Activated CD4-positive, CD25-positive, alpha-beta regulatory T cell treated with anti-CD3 and anti-CD28 coated beads, Interleukin-2, amount 50 U/mL, for 16 hours (primary cell): ENCODE measurements at regions not wholly inside any gene's neighbourhood (a gene's known extent, or its start where the extent isn't known, plus 50 kb on each side); places are given as distances from the start of the nearest gene placed in this dataset.

Source experiments
- DNase-seq: peaks from one replicate; pipeline ENCODE4 v3.0.0-alpha.2; 2020; ENCODE audit warnings: low read depth, low spot score

DNA sequence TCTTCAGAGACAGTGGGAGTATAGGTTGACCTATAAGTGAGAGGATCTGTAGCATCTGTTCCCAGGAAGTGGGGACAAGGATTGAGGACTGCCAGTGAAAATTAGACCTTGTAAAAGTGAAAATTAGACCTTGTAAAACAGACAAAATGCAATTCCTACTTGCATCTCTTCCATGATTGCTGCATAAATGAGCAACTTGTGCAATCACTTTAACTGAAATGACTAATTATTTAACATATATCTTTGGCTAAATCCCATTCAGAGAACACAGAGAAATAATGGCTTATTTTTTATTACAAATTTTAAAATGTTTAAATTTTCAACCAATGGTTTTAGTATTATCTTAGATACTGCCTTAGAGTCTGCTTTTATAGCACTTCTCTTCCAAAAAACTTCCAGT is 67.2 kb upstream of the NABP1 start:
- no peak for DNase-seq

DNA sequence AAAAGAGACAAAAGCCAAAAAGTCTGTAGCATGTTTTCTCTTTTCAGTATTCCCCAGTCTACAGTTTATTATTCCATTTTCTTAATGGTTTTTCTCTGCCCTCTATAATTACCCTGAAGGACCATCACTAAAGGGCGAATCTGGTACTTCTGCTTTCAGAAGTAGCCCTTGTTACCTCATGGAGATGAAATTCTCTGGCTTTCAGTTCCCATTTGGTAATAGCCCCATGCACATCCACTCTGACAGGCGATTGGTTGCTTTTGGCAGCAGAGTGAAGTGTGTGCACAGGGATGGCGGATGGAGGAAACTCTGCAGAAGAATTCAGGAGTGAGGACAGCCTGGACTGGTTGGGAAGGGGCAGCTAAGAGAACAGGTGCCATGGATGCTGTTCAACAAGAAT is 66.3 kb upstream of the NABP1 start:
- no peak for DNase-seq

DNA sequence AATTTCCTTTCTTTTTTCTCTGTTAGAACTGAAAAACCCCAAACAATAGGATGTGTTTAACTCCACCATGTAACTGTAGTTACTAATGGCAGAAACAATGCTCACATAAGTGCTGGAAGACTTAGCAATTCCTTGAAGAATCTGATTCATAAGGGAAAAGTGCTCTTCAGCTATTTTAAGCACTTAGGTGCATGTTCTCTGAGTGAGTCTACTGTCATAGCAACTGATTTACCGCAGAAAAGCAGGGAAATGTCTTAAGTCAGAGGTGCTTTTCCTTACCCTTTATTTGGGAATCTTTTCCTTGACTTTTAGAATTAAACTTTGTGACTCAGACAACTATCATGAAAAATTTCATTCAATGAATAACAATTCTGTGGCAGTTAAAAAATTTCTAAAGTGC is 65.4 kb upstream of the NABP1 start:
- DNase-seq, result no peak

DNA sequence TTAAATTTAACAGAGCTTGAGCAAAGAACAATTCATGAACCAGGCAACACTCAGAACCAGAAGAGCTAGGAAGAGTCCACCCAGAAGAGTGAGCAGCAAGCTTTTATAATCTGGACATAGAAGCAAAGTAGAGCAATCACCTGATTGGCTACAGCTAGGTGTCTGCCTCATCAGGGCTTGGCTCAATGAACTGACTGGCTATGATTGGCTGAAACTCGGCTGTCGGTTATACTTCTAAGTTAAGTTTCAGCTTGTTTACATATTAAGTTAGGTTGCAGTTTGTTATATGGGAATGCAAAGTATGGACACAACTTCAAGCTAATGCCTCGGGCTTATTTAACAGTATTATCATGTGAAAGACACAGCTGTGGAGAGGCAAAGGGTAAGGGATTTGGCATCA is 63.2 kb upstream of the NABP1 start:
- no peak for DNase-seq

DNA sequence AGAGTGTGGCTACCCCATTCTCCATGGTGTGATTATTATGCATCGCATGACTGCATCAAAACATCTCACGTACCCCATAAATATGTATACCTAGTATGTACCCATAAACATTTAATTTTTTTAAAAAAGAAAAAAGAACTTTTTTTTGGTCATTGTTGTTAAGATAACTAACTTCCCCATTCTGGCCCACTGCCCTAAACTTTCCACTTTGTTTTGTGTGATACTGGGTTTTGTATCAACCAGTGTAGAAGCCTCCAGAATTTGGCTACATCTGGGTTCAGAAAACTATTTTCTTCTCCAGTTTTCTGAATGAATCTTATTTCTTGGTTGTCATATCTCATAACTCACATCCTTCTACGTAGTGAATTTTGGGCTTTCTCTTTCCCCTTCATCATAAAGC is 62.3 kb upstream of the NABP1 start:
- DNase-seq, result no peak

DNA sequence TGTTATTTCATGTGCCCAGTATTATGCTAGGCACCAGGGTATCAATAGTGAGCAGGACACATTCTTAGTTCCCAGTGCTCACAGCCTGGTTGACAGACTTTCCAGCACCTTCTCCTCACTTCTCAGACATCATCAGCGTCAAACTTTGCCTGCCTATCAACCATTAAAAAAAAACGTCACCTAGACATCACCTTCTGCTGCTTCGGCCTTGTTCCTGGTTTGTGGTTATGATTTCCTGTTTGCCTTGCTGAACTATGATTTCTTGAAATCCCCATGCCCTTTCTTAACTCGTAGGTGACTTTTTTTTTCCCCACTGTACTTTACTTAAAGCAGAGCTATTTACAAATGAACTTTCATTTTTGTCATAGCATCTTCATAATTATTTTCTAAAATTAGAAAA is 60.4 kb upstream of the NABP1 start:
- DNase-seq, result no peak

DNA sequence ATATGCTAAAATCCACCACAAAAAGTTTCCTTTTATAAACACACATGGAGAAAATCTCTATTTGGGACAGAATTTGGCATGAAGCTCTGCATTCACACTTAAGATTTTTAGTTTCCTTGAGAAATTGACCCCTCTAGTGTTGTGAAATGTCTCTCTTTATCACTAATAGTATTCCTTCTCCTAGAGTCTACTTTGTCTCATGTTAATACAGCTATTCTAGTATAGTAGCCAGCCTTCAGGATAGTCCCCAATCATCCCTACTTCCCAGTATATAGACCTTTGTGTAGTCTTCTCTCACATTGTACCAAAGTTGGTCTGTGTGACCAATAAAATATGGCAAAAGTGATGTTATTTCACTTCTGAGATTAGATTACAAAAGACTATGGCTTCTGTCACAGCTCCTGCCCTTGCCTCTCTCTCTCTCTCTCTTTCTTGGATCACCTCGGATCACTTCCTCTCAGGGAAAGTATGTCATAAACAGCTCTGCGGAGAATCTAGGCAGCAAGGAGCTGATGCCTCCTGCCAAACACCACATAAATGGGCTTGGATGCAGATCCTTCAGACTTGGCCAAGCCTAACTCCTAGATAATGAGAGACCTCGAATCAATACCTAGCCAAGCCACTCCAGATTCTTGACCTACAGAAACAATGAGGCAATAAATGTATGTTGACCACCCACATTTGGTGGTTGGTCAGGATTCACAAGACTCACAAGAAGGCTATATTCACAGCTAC is 59.7 kb upstream of the NABP1 start:
- no peak for DNase-seq

DNA sequence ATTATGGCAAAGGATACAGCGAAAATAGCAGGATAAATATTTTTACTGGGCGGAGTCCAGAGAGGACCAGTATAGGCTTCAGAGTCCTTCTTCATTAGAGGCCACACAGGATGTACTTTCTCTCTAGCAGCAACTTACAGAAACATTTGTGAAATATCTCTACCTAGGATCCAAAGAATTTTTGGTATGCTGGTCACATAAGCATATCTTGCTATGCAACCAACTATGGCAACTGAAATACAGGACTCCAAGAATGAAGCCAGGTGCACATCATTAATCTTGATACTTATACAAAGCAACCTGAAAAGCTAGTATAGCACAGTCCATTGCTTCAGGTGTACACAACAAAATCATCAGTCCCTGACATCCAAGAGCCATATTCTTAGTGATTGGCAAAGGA is 59.1 kb upstream of the NABP1 start:
- no peak for DNase-seq

DNA sequence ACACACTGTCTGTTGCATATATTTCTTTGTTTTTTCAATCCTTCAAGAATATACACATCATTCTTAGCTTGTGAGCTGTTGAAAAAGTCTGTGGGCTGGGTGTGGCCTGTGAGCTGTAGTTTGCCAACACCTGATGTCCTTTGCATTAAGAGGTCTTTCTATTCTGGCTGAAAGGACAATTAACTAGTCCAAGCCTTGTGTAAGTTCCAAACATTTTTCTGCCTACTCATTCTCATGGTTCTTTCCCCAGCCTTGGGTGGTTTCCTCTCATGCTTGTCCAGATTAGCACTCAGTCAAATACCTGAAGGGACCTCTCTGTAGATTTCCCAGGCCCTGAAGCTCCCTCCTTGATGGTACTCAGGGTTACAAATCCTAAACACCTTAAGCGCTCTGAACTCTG is 57.8 kb upstream of the NABP1 start:
- no peak for DNase-seq

DNA sequence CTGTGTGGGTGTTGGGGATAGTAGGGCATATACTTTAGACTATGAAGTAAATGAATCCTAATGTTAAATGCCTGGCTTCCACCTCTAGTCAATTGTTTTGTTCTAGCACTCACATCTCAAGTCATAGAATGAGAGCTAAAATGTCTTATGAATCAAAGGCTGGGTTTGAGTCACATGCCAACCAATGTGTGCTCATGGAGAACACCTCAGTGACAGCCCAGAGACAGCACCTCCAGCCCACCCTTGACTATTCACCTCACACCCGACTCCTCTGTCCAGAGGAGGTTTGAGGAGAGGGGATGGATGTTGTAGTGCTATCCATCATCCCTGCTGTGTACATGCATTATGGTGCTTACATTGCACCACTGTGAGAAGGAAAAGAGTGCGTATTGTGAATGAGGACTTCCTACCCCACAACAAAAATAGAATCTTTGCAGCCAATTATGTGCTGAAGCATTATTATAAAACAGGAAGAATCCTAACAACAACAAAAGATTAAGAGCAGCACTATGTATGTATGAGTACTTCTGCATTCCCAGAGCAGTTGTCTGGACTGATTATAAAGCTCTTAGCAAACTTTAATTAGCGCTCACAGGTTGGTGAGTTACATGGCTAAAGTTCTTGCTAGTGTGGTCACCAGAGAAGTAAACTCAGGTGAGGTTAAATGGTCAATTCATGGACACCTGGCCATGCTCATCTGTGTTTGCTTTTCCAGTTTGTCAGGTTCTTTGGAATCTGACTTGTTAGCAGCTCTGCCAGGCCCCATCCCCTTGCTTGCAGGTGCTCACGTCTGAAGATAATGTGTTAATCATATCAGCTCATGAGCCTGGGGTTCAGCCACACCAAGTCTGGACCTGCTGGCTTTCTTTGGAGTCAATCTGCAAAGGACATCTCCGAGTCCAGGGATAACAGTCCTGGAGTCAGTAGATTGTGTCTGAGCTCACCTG is 55.3 kb upstream of the NABP1 start:
- no peak for DNase-seq

DNA sequence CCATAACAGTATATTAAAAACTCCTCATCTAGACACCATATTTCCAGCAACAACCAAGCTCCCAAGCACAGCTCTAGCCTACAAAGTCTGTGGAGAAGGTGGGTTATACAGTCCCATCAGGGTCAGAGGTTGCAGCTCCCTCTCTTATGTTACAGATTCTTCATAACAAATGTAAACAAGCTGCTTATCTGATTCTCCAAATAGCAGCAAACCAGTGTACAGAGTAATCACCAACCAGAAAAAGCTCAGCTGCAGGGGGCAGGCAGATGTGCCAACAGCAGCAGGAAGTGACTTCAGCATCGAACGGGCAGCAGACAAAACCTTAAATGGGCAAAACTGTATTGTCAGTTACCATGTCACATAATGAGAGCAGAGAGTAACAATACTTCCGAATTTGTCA is 52.9 kb upstream of the NABP1 start:
- peak; percentile 23 for DNase-seq

DNA sequence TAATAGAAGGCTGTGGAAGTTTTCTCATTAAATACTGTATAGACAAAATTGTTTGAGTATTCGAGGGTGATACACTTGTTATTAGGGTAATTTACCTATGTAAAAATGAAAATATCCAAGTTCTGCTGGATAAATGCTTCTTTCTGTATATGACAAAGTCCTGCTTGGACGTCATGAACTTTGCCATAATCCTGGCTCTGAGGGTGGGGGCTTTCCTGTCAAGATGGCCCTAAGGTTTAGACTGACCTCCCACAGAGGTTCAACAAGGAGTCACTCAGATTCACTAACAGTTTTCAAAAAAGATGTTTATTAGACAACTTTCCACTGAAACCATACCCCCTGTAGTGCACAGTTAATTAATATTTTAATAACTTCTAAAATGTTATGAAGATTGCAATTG is 52.5 kb upstream of the NABP1 start:
- no peak for DNase-seq

DNA sequence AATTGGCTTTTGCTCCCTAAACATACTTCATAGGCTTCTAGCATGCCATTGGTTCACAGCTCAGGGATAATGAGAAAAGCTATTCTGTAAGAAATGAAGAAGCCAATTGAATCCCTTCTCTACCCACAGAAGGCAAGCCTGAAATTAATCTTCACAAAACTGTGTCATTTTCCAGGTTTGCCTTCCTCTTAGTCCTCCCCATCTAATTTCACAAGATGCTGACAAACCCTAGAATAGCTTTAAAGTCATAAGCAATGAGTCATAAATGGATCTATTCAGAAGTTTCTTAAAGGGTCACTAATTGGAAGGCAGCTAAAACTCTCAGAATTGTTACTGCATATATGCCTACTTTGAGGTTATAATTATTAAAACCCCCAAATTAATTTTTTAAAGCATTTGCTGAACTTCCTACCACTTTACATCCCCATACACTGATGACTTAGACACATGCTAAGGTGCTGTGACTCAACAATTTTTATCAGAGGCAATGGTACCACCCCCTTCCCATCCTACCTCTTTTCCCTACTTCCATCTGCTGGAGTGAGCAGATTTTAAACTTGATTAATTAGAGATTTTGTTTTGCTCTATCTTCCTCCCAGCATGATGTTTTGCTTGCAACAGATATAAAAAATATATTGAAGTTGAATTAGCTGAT is 51.3 kb upstream of the NABP1 start:
- DNase-seq, result no peak

DNA sequence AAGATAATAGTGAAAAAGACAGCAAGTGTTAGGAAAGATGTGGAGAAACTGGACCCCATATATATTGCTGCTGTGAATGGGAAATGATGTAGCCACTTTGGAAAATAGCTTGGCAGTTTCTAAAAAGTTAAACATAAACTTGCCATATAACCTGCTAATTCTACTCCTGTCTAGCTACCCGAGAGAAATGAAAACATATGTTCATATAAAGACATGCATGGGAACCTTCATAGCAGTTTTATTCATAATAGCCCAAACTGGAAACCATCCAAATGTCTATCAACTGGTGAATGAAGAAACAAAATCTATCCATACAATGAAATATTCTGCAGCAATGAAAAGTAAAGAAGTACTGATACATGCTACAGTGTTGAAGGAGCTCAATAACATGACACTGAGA is 50.4 kb upstream of the NABP1 start:
- DNase-seq, result no peak
